SK-N-SH treated with all-trans-retinoic acid at 6 μM for 48 hours (cell line): ENCODE measurements at regions not wholly inside any gene's neighbourhood (a gene's known extent, or its start where the extent isn't known, plus 50 kb on each side); places are given as distances from the start of the nearest gene placed in this dataset.

Experiments used
- ATAC-seq: fragments of 200-7000 bp; cut with Tn5 transposase; 3 replicates; pipeline ENCODE4 v1.9.1; 2020; ENCODE audit warnings: mild to moderate bottlenecking, moderate library complexity
- ARNTL ChIP-seq: fragments of 450-650 bp; formaldehyde crosslinking; IDR thresholded peaks from 2 replicates; pipeline ENCODE4 v1.5.0; 2020; ENCODE audit warnings: low read depth, mild to moderate bottlenecking, moderate library complexity, borderline replicate concordance
- BACH2 ChIP-seq: fragments of 250-450 bp; sonication (Bioruptor Pico); IDR thresholded peaks from 2 replicates; pipeline ENCODE4 v1.9.0; 2021; ENCODE audit warnings: mild to moderate bottlenecking, borderline replicate concordance
- CREB5 ChIP-seq: fragments of 250-450 bp; sonication (Bioruptor Pico); IDR thresholded peaks from 2 replicates; pipeline ENCODE4 v1.5.1; 2020; ENCODE audit warnings: low read depth, mild to moderate bottlenecking, moderate library complexity
- CSDC2 ChIP-seq: fragments of 250-450 bp; sonication (Bioruptor Pico); IDR thresholded peaks from 2 replicates; pipeline ENCODE4 v1.5.0; 2020; ENCODE audit warnings: mild to moderate bottlenecking, moderate library complexity
- CSRNP3 ChIP-seq: fragments of 250-450 bp; sonication (Bioruptor Pico); IDR thresholded peaks from 2 replicates; pipeline ENCODE4 v1.5.1; 2021; ENCODE audit warnings: mild to moderate bottlenecking, moderate library complexity
- ESRRG ChIP-seq: fragments of 250-450 bp; sonication (Bioruptor Pico); IDR thresholded peaks from 2 replicates; pipeline ENCODE4 v1.6.1; 2021; ENCODE audit warnings: mild to moderate bottlenecking
- GLIS3 ChIP-seq: fragments of 250-450 bp; sonication (Bioruptor Pico); IDR thresholded peaks from 2 replicates; pipeline ENCODE4 v1.5.0; 2020; ENCODE audit warnings: mild to moderate bottlenecking, moderate library complexity
- ISL1 ChIP-seq: fragments of 250-450 bp; sonication (Bioruptor Pico); IDR thresholded peaks from 2 replicates; pipeline ENCODE4 v2.1.2; 2022; ENCODE audit warnings: mild to moderate bottlenecking, moderate library complexity
- OSR1 ChIP-seq: fragments of 250-450 bp; sonication (Bioruptor Pico); IDR thresholded peaks from 2 replicates; pipeline ENCODE4 v1.8.0; 2022; ENCODE audit warnings: moderate library complexity, mild to moderate bottlenecking, inconsistent platforms
- POU6F1 ChIP-seq: fragments of 250-450 bp; sonication (Bioruptor Pico); IDR thresholded peaks from 2 replicates; pipeline ENCODE4 v1.8.0; 2021; ENCODE audit warnings: low read depth, mild to moderate bottlenecking, moderate library complexity, borderline replicate concordance
- PPARA ChIP-seq: fragments of 250-450 bp; sonication (Bioruptor Pico); IDR thresholded peaks from 2 replicates; pipeline ENCODE4 v1.5.0; 2020; ENCODE audit warnings: mild to moderate bottlenecking, borderline replicate concordance
- RARB ChIP-seq: fragments of 250-450 bp; sonication (Bioruptor Pico); IDR thresholded peaks from 2 replicates; pipeline ENCODE4 v1.8.0; 2021; ENCODE audit warnings: mild to moderate bottlenecking, moderate library complexity
- SNAI2 ChIP-seq: fragments of 250-450 bp; sonication (Bioruptor Pico); IDR thresholded peaks from 2 replicates; pipeline ENCODE4 v1.5.0; 2020; ENCODE audit warnings: mild to moderate bottlenecking, moderate library complexity
- TCF4 ChIP-seq: fragments of 250-450 bp; sonication (Bioruptor Pico); IDR thresholded peaks from 2 replicates; pipeline ENCODE4 v1.8.0; 2021; ENCODE audit warnings: mild to moderate bottlenecking, moderate library complexity, borderline replicate concordance
- TOX ChIP-seq: fragments of 250-450 bp; sonication (Bioruptor Pico); IDR thresholded peaks from 2 replicates; pipeline ENCODE4 v1.8.0; 2021; ENCODE audit warnings: mild to moderate bottlenecking, moderate library complexity, borderline replicate concordance
- ZC3H10 ChIP-seq: fragments of 250-450 bp; sonication (Bioruptor Pico); IDR thresholded peaks from 2 replicates; pipeline ENCODE4 v1.5.1; 2021; ENCODE audit warnings: mild to moderate bottlenecking, moderate library complexity
- ZFP3 ChIP-seq: fragments of 250-450 bp; sonication (Bioruptor Pico); IDR thresholded peaks from 2 replicates; pipeline ENCODE4 v1.5.0; 2020; ENCODE audit warnings: mild to moderate bottlenecking, moderate library complexity
- ZFP30 ChIP-seq: fragments of 450-650 bp; formaldehyde crosslinking; IDR thresholded peaks from 2 replicates; pipeline ENCODE4 v1.5.0; 2022; ENCODE audit warnings: mild to moderate bottlenecking, moderate library complexity
- ZNF565 ChIP-seq: fragments of 450-650 bp; formaldehyde crosslinking; conservative IDR thresholded peaks from 2 replicates; pipeline ENCODE4 v1.5.0; 2020; ENCODE audit warnings: low read depth, mild to moderate bottlenecking, moderate library complexity
- ZNF70 ChIP-seq: fragments of 450-650 bp; formaldehyde crosslinking; IDR thresholded peaks from 2 replicates; pipeline ENCODE4 v1.5.0; 2020; ENCODE audit warnings: mild to moderate bottlenecking, moderate library complexity
- ZNF8 ChIP-seq: fragments of 450-650 bp; formaldehyde crosslinking; IDR thresholded peaks from 2 replicates; pipeline ENCODE4 v1.5.0; 2020; ENCODE audit warnings: mild to moderate bottlenecking, moderate library complexity
- TF ChIP-seq, protein P1 (sequence below): fragments of 250-450 bp; sonication (Bioruptor Pico); IDR thresholded peaks from 2 replicates; pipeline ENCODE4 v1.8.0; 2020; ENCODE audit warnings: mild to moderate bottlenecking, moderate library complexity, borderline replicate concordance

GRCh38 chr11:112485280-112485679 lies 224.6 kb upstream of the PLET1 start:
- ATAC-seq, result no peak
- TF ChIP-seq ESRRG (CRISPR knock-in tag), result no peak
- TF ChIP-seq CSRNP3 (CRISPR knock-in tag), result no peak
- no peak for TF ChIP-seq SNAI2
- TF ChIP-seq ZFP3 (CRISPR knock-in tag), result no peak
- TF ChIP-seq TCF4 (CRISPR knock-in tag), result no peak
- TF ChIP-seq TOX (CRISPR knock-in tag), result no peak
- TF ChIP-seq OSR1 (CRISPR knock-in tag), result no peak
- no peak for TF ChIP-seq POU6F1
- TF ChIP-seq PPARA (CRISPR knock-in tag), result no peak
- TF ChIP-seq CREB5 (CRISPR knock-in tag), result no peak
- no peak for TF ChIP-seq ZNF70 (CRISPR knock-in tag)
- TF ChIP-seq RARB (CRISPR knock-in tag), result no peak
- TF ChIP-seq BACH2, result no peak
- TF ChIP-seq, all 23 proteins: peak for 0

DNA sequence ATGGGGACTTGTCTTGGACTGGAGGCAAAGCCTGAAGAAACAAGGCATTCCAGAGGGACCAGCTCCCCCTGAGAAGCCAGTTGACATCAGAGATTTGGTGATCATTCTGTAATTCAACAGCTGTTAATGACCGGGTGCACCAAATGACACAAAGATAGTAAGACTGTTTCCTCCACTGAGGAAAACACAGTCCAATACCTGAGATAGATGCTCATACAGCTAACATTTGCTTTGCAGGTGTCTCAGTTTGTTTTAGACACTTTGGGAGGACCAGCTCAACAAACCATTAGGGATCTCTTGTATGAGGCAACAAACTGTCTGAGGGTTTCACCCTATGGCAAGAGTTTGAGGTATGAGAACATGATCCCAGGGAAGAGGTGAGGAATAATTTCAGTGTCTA lies 237.2 kb upstream of the PLET1 start:
- ATAC-seq, result no peak
- TF ChIP-seq CSRNP3 (CRISPR knock-in tag) (no peak), ZNF565 (CRISPR knock-in tag) (no peak), GLIS3 (no peak), ZFP30 (CRISPR knock-in tag) (no peak), CSDC2 (CRISPR knock-in tag) (no peak), ZC3H10 (CRISPR knock-in tag) (no peak), ISL1 (CRISPR knock-in tag) (no peak), ZFP3 (CRISPR knock-in tag) (no peak), SNAI2 (no peak), RARB (CRISPR knock-in tag) (no peak), POU6F1 (no peak), TCF4 (CRISPR knock-in tag) (no peak)
- TF ChIP-seq, protein P1, sequence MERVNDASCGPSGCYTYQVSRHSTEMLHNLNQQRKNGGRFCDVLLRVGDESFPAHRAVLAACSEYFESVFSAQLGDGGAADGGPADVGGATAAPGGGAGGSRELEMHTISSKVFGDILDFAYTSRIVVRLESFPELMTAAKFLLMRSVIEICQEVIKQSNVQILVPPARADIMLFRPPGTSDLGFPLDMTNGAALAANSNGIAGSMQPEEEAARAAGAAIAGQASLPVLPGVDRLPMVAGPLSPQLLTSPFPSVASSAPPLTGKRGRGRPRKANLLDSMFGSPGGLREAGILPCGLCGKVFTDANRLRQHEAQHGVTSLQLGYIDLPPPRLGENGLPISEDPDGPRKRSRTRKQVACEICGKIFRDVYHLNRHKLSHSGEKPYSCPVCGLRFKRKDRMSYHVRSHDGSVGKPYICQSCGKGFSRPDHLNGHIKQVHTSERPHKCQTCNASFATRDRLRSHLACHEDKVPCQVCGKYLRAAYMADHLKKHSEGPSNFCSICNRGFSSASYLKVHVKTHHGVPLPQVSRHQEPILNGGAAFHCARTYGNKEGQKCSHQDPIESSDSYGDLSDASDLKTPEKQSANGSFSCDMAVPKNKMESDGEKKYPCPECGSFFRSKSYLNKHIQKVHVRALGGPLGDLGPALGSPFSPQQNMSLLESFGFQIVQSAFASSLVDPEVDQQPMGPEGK (CRISPR knock-in tag), result no peak
- TF ChIP-seq, all 23 proteins: peak for 0

- ATAC-seq, result no peak
Measured at GRCh38 chr11:112498701-112499100, 238.0 kb upstream of the PLET1 start.

More at GRCh38 chr11:112498701-112499100, 238.0 kb upstream of the PLET1 start:
- TF ChIP-seq ARNTL (CRISPR knock-in tag) (no peak), ZNF8 (CRISPR knock-in tag) (no peak), TCF4 (CRISPR knock-in tag) (no peak)
- TF ChIP-seq, protein P1 (CRISPR knock-in tag), result no peak
